SH-SY5Y (cell line): ENCODE measurements at regions not wholly inside any gene's neighbourhood (a gene's known extent, or its start where the extent isn't known, plus 50 kb on each side); places are given as distances from the start of the nearest gene placed in this dataset.

Experiments used
- GATA2 ChIP-seq: IDR thresholded peaks from 2 replicates; pipeline ENCODE4 v1.6.1; 2011; ENCODE audit warnings: mild to moderate bottlenecking, low read depth, low read length
- GATA3 ChIP-seq: IDR thresholded peaks from 2 replicates; pipeline ENCODE4 v1.6.1; 2011; ENCODE audit warnings: low read depth, mild to moderate bottlenecking, low read length, moderate library complexity

GRCh38 chr2:42979416-42979869 lies 187.1 kb upstream of the HAAO start:
- TF ChIP-seq GATA2 (no peak), GATA3 (no peak)
